HFFc6 (cell line): ENCODE measurements at regions not wholly inside any gene's neighbourhood (a gene's known extent, or its start where the extent isn't known, plus 50 kb on each side); places are given as distances from the start of the nearest gene placed in this dataset.

ENCODE experiments used
- DNase-seq: peaks from one replicate; pipeline ENCODE4 v3.0.0-alpha.2; 2018
- H3K27ac Mint-ChIP-seq: 2 replicates; pipeline ENCODE4 v1.8.0; 2020; ENCODE audit warnings: mild to moderate bottlenecking, mixed read lengths
- H3K27me3 Mint-ChIP-seq: 2 replicates; pipeline ENCODE4 v1.8.0; 2021; ENCODE audit warnings: mild to moderate bottlenecking, moderate library complexity, mixed read lengths; ENCODE audit not compliant: insufficient read depth
- H3K36me3 Mint-ChIP-seq: 2 replicates; pipeline ENCODE4 v1.8.0; 2021; ENCODE audit warnings: low read depth, mixed read lengths
- H3K4me1 Mint-ChIP-seq: 2 replicates; pipeline ENCODE4 v1.8.0; 2020; ENCODE audit warnings: low read depth, mixed read lengths
- H3K4me3 Mint-ChIP-seq: 2 replicates; pipeline ENCODE4 v1.8.0; 2020; ENCODE audit warnings: mild to moderate bottlenecking, moderate library complexity, mixed read lengths
- H3K9me3 Mint-ChIP-seq: 2 replicates; pipeline ENCODE4 v1.8.0; 2020; ENCODE audit warnings: mild to moderate bottlenecking, mixed read lengths
- CTCF ChIP-seq: fragments of 200-600 bp; sonication (generic); IDR thresholded peaks from 2 replicates; pipeline ENCODE4 v1.5.0; 2021; ENCODE audit warnings: antibody characterized with exemption, mild to moderate bottlenecking

- H3K9me3 Mint-ChIP-seq: no peaks in the 10 kb centered on the region
- H3K4me1 Mint-ChIP-seq: no peaks in the 10 kb centered on the region
- no peak for DNase-seq
- peaks cover 35% of the 10 kb centered on the region for H3K27me3 Mint-ChIP-seq
- no peak for TF ChIP-seq CTCF
- no peak overlapping the region for H3K27ac Mint-ChIP-seq
- H3K4me3 Mint-ChIP-seq: no peak overlapping the region
- H3K36me3 Mint-ChIP-seq: no peaks in the 10 kb centered on the region
These were observed 70.4 kb downstream of the RCN1 start for GRCh38 chr11:32161293-32161692.

DNA sequence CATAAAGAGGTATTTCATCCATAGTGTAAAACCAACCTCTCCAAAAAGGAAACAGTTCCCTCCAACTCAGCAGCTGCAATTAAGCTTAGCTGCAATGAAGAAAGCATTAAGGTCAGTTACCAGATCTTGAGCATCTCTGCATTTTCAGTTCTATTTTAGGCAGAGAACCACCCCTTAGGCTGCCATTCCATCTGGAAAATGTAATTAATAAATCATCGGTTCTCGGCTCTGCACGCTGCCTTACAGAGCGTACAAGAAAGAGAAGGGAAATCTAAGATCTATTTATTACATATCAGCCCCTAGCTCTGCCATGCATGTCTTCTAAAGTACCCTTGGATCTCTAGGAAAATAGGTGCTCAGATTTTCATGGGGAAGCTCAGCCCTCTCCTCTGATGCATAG lies 71.5 kb downstream of the RCN1 start:
- H3K27me3 Mint-ChIP-seq: peaks cover 36% of the 10 kb centered on the region
- no peaks in the 10 kb centered on the region for H3K36me3 Mint-ChIP-seq
- no peak overlapping the region for H3K27ac Mint-ChIP-seq
- no peak overlapping the region for H3K4me3 Mint-ChIP-seq
- no peaks in the 10 kb centered on the region for H3K9me3 Mint-ChIP-seq
- DNase-seq: no peak
- no peaks in the 10 kb centered on the region for H3K4me1 Mint-ChIP-seq
- no peak for TF ChIP-seq CTCF

GRCh38 chr11:32162906-32163305 lies 72.0 kb downstream of the RCN1 start:
- no peaks in the 10 kb centered on the region for H3K9me3 Mint-ChIP-seq
- DNase-seq: no peak
- peaks cover 36% of the 10 kb centered on the region for H3K27me3 Mint-ChIP-seq
- no peak overlapping the region for H3K4me3 Mint-ChIP-seq
- no peak overlapping the region for H3K27ac Mint-ChIP-seq
- no peaks in the 10 kb centered on the region for H3K4me1 Mint-ChIP-seq
- no peak for TF ChIP-seq CTCF
- H3K36me3 Mint-ChIP-seq: no peaks in the 10 kb centered on the region

DNA sequence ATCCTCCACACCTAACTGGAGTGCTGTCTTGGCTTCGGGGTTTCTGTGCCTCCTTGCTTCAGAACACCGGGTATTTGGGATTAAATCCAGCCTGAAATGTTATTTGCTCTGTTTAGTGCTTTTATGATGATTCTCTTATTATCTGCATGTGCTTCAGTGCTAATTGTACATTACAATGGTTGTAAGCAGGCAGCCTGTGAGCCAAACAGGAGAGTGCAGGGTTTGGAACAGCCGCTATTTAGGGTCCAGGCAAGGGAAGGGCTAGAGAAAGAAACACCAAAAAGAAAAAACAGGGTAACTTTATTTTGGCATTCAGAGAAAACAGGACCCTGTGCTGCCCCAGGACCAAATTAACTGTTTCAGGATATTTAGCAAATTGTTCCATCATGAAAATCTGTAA lies 72.7 kb downstream of the RCN1 start:
- Mint-ChIP-seq H3K4me1 (no peaks in the 10 kb centered on the region), H3K27ac (no peak overlapping the region), H3K4me3 (no peak overlapping the region), H3K27me3 (peaks cover 39% of the 10 kb centered on the region), H3K36me3 (no peaks in the 10 kb centered on the region), H3K9me3 (no peaks in the 10 kb centered on the region)
- DNase-seq: no peak
- no peak for TF ChIP-seq CTCF

- no peak for DNase-seq
- no peak for TF ChIP-seq CTCF
- Mint-ChIP-seq H3K4me1 (no peaks in the 10 kb centered on the region), H3K27ac (no peak overlapping the region), H3K4me3 (no peak overlapping the region), H3K9me3 (no peaks in the 10 kb centered on the region), H3K27me3 (peaks cover 43% of the 10 kb centered on the region), H3K36me3 (no peaks in the 10 kb centered on the region)
These were observed 74.0 kb downstream of the RCN1 start for GRCh38 chr11:32164836-32165235.

GRCh38 chr11:32168924-32169323 lies 78.0 kb downstream of the RCN1 start:
- H3K9me3 Mint-ChIP-seq: no peaks in the 10 kb centered on the region
- peaks cover 26% of the 10 kb centered on the region for H3K4me1 Mint-ChIP-seq
- no peak for TF ChIP-seq CTCF
- H3K27me3 Mint-ChIP-seq: peaks cover 34% of the 10 kb centered on the region
- no peak overlapping the region for H3K27ac Mint-ChIP-seq
- no peak overlapping the region for H3K4me3 Mint-ChIP-seq
- H3K36me3 Mint-ChIP-seq: no peaks in the 10 kb centered on the region
- DNase-seq: no peak
